Activated naive CD4-positive, alpha-beta T cell treated with anti-CD3 and anti-CD28 coated beads, Interleukin-2, amount 10 ng/mL, durations not matched to agents 7 days and 5 days (primary cell): ENCODE measurements at regions not wholly inside any gene's neighbourhood (a gene's known extent, or its start where the extent isn't known, plus 50 kb on each side); places are given as distances from the start of the nearest gene placed in this dataset.

Source experiments
- CTCF ChIA-PET: fragments of 350-600 bp; sonication (Branson Sonifier 250); formaldehyde crosslinking; loops from one replicate; lab custom pipeline; 2021; ENCODE audit warnings: antibody characterized with exemption; lab: Charles Lee
- DNase-seq: peaks from one replicate; pipeline ENCODE4 v3.0.0-alpha.2; 2020
- H3K27ac Mint-ChIP-seq: one replicate; pipeline ENCODE4 v1.8.0; 2021; ENCODE audit warnings: mild to moderate bottlenecking, moderate library complexity, mixed read lengths
- H3K27me3 Mint-ChIP-seq: one replicate; pipeline ENCODE4 v1.8.0; 2021; ENCODE audit warnings: mild to moderate bottlenecking, mixed read lengths
- H3K36me3 Mint-ChIP-seq: one replicate; pipeline ENCODE4 v1.8.0; 2021; ENCODE audit warnings: mixed read lengths
- H3K4me1 Mint-ChIP-seq: one replicate; pipeline ENCODE4 v1.8.0; 2021; ENCODE audit warnings: mixed read lengths
- H3K4me3 Mint-ChIP-seq: one replicate; pipeline ENCODE4 v1.8.0; 2021; ENCODE audit warnings: mild to moderate bottlenecking, moderate library complexity, mixed read lengths
- H3K9me3 Mint-ChIP-seq: one replicate; pipeline ENCODE4 v1.8.0; 2021; ENCODE audit warnings: mixed read lengths

DNA sequence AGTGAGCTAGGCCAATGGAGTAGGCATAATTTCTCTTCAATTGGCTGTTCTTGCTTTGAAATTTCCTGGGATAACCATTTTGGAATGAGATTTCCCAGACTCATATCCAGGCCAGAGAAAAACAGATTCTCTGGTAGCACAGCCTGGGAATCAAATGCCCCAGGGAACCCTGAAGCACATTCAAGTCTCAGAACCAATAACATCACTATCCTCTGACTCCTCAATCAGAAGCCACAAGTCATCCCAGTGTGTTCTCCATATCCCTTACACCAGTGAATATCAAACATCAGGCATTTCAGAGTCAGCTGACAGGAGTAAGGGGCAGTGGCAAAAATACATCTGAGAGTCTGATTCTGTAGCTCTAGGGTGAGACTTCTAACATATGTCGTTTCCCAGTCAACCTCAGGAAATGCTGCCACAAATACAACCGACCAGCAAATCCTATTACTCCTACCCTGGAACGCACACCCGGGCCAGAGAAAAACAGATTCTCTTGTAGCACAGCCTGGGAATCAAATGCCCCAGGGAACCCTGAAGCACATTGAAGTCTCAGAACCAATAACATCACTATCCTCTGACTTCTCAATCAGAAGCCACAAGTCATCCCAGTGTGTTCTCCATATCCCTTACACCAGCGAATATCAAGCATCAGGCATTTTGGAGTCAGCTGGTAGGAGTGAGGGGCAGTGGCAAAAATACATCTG, 537.7 kb upstream of the NMUR2 start:
- CTCF ChIA-PET = no interaction called here

DNA sequence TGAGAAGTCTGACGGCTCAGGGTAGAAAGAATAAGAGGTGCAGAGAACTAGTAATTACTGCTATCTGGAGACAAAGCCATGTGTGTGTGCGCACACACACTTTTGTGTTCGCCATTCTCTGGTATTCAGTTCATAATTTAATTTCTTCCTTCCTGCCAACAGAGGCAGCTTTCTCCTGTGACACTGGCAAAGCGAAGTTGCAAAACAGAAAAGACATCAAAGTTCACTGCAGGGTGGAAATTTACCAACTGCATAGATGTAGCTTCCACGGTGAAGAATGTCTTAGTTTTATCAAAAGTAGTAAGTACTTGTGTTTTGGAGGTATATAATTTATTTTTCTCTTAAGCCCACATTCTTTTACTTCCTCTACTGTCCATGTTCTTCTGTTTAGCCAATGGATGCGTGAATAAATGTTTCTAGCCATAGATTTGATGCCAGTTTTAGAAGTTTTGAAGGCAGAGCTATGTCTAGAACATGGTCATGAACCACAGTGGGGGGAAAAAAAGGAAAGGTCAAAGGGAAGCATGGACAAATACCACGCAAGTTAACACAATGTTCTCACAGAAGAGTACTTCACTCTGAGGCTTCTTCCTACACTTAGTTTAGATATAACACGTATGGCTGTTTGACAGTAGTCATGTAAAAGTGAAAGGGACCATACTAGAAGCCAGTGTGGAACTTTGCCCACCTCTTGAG, 536.5 kb upstream of the GRIA1 start:
- Mint-ChIP-seq H3K36me3 (no peaks in the 10 kb centered on the region), H3K27me3 (no peaks in the 10 kb centered on the region), H3K9me3 (peaks cover 3% of the 10 kb centered on the region), H3K4me1 (no peaks in the 10 kb centered on the region), H3K4me3 (no peak overlapping the region), H3K27ac (no peak overlapping the region)
- CTCF ChIA-PET = no interaction called here
- no peak for DNase-seq

More for the DNA sequence above, 537.7 kb upstream of the NMUR2 start:
- Mint-ChIP-seq H3K27me3 (no peaks in the 10 kb centered on the region), H3K9me3 (peaks cover 4% of the 10 kb centered on the region), H3K36me3 (no peaks in the 10 kb centered on the region), H3K27ac (no peak overlapping the region), H3K4me1 (no peaks in the 10 kb centered on the region), H3K4me3 (no peak overlapping the region)
- DNase-seq = no peak

DNA sequence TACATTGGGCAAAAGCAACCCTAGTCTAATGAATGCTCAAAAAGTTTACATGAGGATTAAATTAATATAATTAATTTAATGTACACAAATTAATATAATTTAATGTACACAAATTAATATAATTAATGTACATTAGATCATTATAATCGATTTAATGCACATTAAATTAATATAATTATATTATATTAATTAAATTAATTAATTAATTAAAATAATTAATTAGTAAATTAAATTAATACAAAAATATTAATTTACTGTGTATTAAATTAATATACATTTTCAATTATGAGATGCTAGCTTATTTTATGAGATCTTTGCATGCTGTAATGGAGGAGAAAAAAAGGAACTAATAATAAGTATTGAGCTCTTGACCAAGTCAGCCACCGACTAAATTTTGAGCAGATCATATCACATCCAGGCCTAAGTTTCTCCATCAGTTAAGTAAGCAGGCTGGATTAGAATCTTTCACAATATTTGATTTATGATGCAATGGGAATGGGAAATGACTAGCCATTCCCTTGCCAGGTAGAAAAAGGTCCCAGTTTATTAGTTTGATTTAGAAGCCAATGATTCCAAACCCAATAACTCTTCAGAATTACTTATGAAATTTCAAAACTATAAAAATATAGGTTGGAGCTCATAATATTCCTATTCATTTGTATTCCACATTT, 533.4 kb upstream of the GRIA1 start:
- no peaks in the 10 kb centered on the region for H3K4me1 Mint-ChIP-seq
- H3K4me3 Mint-ChIP-seq = no peak overlapping the region
- CTCF ChIA-PET = no interaction called here
- no peaks in the 10 kb centered on the region for H3K36me3 Mint-ChIP-seq
- H3K27ac Mint-ChIP-seq = no peak overlapping the region
- H3K9me3 Mint-ChIP-seq = no peaks in the 10 kb centered on the region
- H3K27me3 Mint-ChIP-seq = no peaks in the 10 kb centered on the region
- no peak for DNase-seq

DNA sequence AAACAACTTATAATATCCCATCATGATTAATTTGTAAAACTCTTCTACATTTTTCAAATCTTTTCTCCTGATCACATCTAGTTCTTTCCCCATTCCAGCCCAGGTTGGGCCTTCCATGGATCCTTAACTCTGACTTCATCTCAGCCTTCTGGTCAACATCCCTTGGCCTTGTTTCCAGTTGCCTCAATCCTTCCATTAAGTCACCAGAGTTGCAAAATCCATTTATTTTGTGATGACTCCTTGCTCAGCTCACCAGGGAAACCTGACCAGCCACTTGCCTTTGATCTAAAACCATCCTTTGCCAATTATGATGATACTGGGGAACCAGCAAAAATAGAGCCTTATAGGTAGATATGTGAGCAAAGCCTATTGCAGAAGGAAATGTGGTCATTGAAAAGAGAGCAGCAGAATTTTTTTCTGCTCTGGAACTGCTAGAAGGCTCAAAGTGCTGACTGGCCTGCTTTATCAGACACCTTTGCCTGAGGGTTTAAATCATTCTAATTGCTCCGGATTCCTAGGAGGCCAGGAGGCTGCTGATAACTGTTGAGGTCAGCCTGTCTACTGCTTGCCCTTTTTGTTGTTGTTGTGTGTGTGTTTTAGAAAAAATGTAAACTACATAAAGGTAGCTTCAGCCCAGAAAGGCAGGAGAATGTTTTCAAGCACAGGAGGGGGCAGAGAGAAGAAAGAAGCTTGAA, 512.2 kb upstream of the GRIA1 start:
- H3K4me3 Mint-ChIP-seq = no peak overlapping the region
- H3K9me3 Mint-ChIP-seq = peaks cover 20% of the 10 kb centered on the region
- H3K27me3 Mint-ChIP-seq = no peaks in the 10 kb centered on the region
- H3K4me1 Mint-ChIP-seq = no peaks in the 10 kb centered on the region
- CTCF ChIA-PET = no interaction called here
- no peak for DNase-seq
- no peak overlapping the region for H3K27ac Mint-ChIP-seq
- no peaks in the 10 kb centered on the region for H3K36me3 Mint-ChIP-seq

DNA sequence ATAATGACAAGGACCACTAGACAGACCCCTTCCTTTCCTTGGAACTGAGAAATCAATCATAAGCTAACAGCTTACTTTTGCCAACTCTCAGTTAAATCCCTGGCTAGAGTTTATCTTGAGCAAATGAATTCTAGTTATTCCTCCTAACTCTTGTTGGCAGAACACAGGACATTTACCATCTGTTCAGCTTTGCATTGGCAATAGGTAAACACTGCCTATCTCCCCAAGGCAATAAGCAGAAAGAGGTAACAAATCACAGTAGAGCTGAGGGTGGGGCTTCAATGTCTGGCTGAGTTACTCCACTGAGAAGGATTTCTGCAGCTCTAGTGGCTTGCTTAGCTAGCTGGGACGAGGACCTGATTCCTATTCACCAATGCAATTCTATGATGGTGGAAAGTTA, 503.3 kb upstream of the GRIA1 start:
- CTCF ChIA-PET = no interaction called here
- no peak overlapping the region for H3K4me3 Mint-ChIP-seq
- H3K27ac Mint-ChIP-seq = no peak overlapping the region
- no peaks in the 10 kb centered on the region for H3K4me1 Mint-ChIP-seq
- H3K36me3 Mint-ChIP-seq = no peaks in the 10 kb centered on the region
- no peaks in the 10 kb centered on the region for H3K27me3 Mint-ChIP-seq
- DNase-seq = no peak
- peaks cover 8% of the 10 kb centered on the region for H3K9me3 Mint-ChIP-seq

DNA sequence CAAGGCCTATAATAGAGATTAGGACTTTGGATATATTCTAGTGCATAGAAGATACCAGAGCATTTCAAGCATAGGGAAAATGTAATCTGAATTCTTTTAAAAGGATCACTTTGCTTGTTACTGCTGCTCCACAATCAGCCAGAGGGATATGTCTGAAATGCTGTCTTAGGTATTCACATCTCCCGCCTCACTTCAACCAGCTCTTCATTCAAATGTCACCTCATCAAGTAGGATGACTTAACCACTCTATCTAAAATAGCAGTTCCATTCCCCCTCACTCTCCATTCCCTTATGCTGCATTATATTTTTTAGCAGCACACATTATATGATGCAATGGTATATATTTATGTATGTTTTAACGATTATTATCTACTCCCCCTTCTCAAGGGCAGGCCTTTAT, 500.3 kb upstream of the GRIA1 start:
- DNase-seq = no peak
- no peaks in the 10 kb centered on the region for H3K4me1 Mint-ChIP-seq
- H3K36me3 Mint-ChIP-seq = no peaks in the 10 kb centered on the region
- no peak overlapping the region for H3K27ac Mint-ChIP-seq
- peaks cover 3% of the 10 kb centered on the region for H3K9me3 Mint-ChIP-seq
- CTCF ChIA-PET = no interaction called here
- no peaks in the 10 kb centered on the region for H3K27me3 Mint-ChIP-seq
- no peak overlapping the region for H3K4me3 Mint-ChIP-seq

DNA sequence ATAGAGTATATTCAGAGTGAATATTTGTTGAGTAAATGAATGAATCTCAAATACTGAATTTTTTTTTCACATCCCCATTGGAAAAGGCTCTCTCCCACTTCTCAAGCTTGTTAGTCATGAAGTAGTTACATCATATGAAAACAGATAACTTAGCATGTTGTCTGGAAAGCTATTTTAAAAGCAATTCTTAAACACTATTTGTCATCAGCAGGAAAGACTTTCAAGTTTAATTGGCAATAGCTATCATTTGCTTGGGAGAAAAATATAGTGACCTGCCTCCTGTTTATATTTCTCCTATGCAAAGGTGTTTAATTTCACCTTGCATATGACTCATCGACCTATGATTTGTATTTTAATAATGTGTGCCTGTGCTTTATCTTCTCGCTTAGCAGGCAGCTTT, 499.8 kb upstream of the GRIA1 start:
- Mint-ChIP-seq H3K4me1 (no peaks in the 10 kb centered on the region), H3K36me3 (no peaks in the 10 kb centered on the region), H3K27me3 (no peaks in the 10 kb centered on the region), H3K27ac (no peak overlapping the region), H3K9me3 (peaks cover 3% of the 10 kb centered on the region), H3K4me3 (no peak overlapping the region)
- CTCF ChIA-PET = no interaction called here
- no peak for DNase-seq

DNA sequence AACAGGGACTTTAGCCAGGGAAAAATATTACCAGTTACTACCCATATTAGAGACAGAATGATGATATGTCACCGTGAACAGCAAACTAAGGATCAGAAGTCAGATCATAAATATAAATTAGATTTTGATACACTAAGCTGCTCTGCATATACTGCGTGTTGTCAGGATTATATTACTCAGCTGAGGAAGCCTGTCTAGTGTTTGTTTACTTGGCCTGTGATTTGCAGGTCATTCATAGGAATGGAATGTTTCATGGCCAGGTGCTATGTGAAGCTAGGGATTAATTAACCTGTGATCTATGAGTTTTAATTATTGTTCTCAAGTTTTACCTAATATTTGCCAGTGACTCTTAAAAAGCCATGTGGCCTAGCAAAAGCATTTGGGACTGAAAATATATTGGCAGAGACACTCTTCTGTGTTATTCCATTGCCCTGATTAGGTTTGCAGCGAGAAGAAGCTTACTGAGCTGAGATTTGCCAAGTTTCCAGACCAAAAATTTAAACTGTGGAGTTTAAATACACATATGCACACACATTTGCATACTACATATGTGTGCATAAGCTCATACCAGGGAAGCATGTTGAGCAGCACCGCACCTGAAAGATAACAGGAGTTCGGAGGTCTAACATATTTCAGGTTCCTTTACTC, 496.3 kb upstream of the GRIA1 start:
- no peak for DNase-seq
- Mint-ChIP-seq H3K27me3 (no peaks in the 10 kb centered on the region), H3K4me3 (no peak overlapping the region), H3K36me3 (no peaks in the 10 kb centered on the region), H3K27ac (no peak overlapping the region), H3K9me3 (peaks cover 2% of the 10 kb centered on the region), H3K4me1 (no peaks in the 10 kb centered on the region)
- CTCF ChIA-PET = no interaction called here

DNA sequence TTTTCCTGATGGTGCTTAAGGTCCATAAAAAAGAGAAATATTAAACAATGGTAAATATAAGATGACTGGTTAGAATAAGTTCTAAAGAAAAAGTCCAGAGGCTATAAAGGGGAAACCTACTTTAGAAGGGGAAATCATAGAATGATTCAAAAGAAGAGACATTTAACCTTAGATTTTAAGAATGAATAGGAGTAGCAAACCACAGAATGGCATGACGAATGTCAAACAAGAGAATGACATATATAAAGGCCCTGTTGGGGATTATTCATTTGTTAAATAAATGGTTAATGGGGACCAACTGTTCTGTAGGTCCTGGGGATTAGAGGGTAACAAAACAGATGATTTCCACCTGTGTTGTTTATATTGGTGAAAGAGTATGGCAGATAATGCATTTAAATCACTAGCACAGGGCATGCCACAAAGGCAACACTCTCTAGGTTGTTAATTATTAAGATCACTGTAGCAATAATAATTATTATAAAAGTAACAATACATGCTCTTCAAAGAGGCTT, 495.2 kb upstream of the GRIA1 start:
- no peak for DNase-seq
- H3K27ac Mint-ChIP-seq = no peak overlapping the region
- H3K36me3 Mint-ChIP-seq = no peaks in the 10 kb centered on the region
- no peaks in the 10 kb centered on the region for H3K4me1 Mint-ChIP-seq
- CTCF ChIA-PET = no interaction called here
- peaks cover 2% of the 10 kb centered on the region for H3K9me3 Mint-ChIP-seq
- H3K27me3 Mint-ChIP-seq = no peaks in the 10 kb centered on the region
- no peak overlapping the region for H3K4me3 Mint-ChIP-seq

DNA sequence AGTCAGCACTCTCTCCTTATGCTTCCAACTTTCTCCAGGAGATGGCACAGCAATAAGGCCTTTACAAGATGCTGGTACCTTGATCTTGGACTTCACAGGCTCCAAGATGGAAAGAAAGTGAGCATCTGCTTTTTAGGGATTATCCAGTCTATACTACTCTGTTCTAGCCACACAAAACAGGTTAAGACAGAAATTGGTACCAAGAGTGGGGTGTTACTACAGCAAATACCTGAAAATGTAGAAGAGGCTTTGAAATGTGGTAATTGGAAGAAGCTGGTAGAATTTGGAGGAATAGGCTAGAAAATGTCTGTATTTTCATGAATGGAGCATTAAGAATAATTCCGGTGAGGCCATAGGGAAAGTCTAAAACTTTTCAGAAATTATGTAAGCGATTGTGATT, 484.8 kb upstream of the GRIA1 start:
- CTCF ChIA-PET = no interaction called here
- H3K4me3 Mint-ChIP-seq = no peak overlapping the region
- no peak for DNase-seq
- no peaks in the 10 kb centered on the region for H3K27me3 Mint-ChIP-seq
- H3K36me3 Mint-ChIP-seq = no peaks in the 10 kb centered on the region
- H3K9me3 Mint-ChIP-seq = peaks cover 15% of the 10 kb centered on the region
- no peak overlapping the region for H3K27ac Mint-ChIP-seq
- H3K4me1 Mint-ChIP-seq = no peaks in the 10 kb centered on the region

DNA sequence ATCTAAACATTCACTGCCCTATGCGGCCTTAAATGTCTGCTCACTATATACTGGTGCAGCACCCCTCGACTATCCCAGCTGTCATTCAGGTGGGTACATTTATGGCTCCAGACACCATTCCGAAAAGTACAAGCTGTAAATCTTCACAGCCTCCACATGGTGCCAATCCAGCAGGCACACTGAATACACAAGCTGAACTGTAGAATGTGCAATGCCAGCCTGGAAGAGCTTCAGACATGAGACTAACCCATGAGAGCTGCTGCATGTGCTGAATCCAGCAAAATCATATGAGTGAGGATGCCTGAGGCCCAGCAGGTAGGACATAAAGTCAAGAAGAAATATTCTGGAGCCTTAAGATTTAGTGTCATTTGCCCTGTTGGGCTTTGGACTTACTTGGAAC, 483.8 kb upstream of the GRIA1 start:
- no peak for DNase-seq
- H3K36me3 Mint-ChIP-seq = no peaks in the 10 kb centered on the region
- no peak overlapping the region for H3K27ac Mint-ChIP-seq
- no peak overlapping the region for H3K4me3 Mint-ChIP-seq
- peaks cover 19% of the 10 kb centered on the region for H3K9me3 Mint-ChIP-seq
- no peaks in the 10 kb centered on the region for H3K27me3 Mint-ChIP-seq
- CTCF ChIA-PET = no interaction called here
- no peaks in the 10 kb centered on the region for H3K4me1 Mint-ChIP-seq

DNA sequence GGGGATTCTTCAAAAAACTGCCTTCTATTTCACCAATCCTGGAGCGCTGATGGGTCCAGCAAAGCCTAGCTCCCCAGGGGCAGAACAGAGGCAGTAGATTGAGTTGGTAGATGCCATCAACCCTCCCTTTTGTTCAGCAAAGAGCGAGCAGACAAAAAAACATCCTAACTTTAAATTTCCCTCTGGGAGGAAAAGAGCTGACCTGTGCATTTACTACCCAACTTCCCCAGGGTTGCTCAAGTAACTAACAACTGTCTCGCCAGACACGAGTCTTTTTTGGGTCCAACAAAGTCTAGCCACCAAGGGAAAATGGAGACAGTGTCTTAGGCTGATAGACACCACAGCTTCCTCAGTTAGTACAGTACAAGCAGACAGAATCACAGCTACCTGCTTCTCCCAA, 476.3 kb upstream of the GRIA1 start:
- CTCF ChIA-PET = no interaction called here
- H3K4me1 Mint-ChIP-seq = no peaks in the 10 kb centered on the region
- no peak for DNase-seq
- H3K27ac Mint-ChIP-seq = no peak overlapping the region
- no peak overlapping the region for H3K4me3 Mint-ChIP-seq
- H3K36me3 Mint-ChIP-seq = no peaks in the 10 kb centered on the region
- H3K9me3 Mint-ChIP-seq = peaks cover 9% of the 10 kb centered on the region
- no peaks in the 10 kb centered on the region for H3K27me3 Mint-ChIP-seq

DNA sequence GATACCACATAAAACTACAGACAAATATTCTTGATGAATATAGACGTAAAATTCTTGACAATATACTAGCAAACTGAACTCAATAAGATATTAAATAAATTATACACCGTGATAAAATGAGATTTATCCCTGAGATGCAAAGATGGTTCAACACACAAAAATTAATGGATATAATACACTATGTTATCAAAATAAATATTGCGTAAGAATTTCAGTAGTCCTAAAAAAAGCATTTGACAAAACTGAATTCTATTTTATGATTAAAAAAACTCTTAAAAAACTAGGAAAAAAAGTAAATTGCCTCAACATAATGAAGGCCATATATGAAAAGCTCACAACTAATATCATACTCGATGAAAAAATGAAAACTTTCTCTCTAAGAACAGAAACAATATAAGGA, 472.3 kb upstream of the GRIA1 start:
- H3K27ac Mint-ChIP-seq = no peak overlapping the region
- no peak for DNase-seq
- no peaks in the 10 kb centered on the region for H3K27me3 Mint-ChIP-seq
- peaks cover 9% of the 10 kb centered on the region for H3K9me3 Mint-ChIP-seq
- no peaks in the 10 kb centered on the region for H3K4me1 Mint-ChIP-seq
- H3K4me3 Mint-ChIP-seq = no peak overlapping the region
- CTCF ChIA-PET = no interaction called here
- no peaks in the 10 kb centered on the region for H3K36me3 Mint-ChIP-seq
